SK-N-SH (cell line): ENCODE measurements at regions not wholly inside any gene's neighbourhood (a gene's known extent, or its start where the extent isn't known, plus 50 kb on each side); places are given as distances from the start of the nearest gene placed in this dataset.

Source experiments
- EP300 ChIP-seq, 2 experiments: IDR thresholded peaks; 2 replicates each; pipeline versions ENCODE4 v1.4.0 to v1.6.1; 2012; ENCODE audit warnings: borderline replicate concordance in 1 of 2, low read depth in 1 of 2, low read length in 1 of 2
- EZH2phosphoT487 ChIP-seq: fragments of 200-600 bp; sonication (generic); IDR thresholded peaks from 2 replicates; pipeline ENCODE4 v1.6.1; 2017; ENCODE audit warnings: low read depth, mixed run types, mild to moderate bottlenecking, antibody characterized with exemption, moderate library complexity, borderline replicate concordance
- FOXJ3 ChIP-seq: sonication (generic); formaldehyde crosslinking; IDR thresholded peaks from 2 replicates; pipeline ENCODE4 v1.5.1; 2020; ENCODE audit warnings: mild to moderate bottlenecking, missing genetic modification reagents
- GABPA ChIP-seq: IDR thresholded peaks from 2 replicates; pipeline ENCODE4 v1.4.0; 2012; ENCODE audit warnings: low read depth, mild to moderate bottlenecking
- MAX ChIP-seq: IDR thresholded peaks from 2 replicates; pipeline ENCODE4 v1.4.0; 2012; ENCODE audit warnings: low read depth
- MXI1 ChIP-seq: IDR thresholded peaks from 2 replicates; pipeline ENCODE4 v1.6.1; 2012; ENCODE audit warnings: mild to moderate bottlenecking, low read depth, low read length, improper control_type of control experiment
- PBX3 ChIP-seq: IDR thresholded peaks from 2 replicates; pipeline ENCODE4; 2012
- POLR2AphosphoS5 ChIP-seq: IDR thresholded peaks from 2 replicates; pipeline ENCODE4 v1.6.1; 2012; ENCODE audit warnings: low read depth, low read length
- REST ChIP-seq: IDR thresholded peaks from 2 replicates; pipeline ENCODE4 v1.6.1; 2012; ENCODE audit warnings: mild to moderate bottlenecking, low read depth, low read length, moderate library complexity
- RFX5 ChIP-seq: IDR thresholded peaks from 2 replicates; pipeline ENCODE4 v1.6.1; 2012; ENCODE audit warnings: mild to moderate bottlenecking, improper control_type of control experiment, low read length
- SIN3A ChIP-seq: IDR thresholded peaks from 2 replicates; pipeline ENCODE4 v1.6.1; 2012; ENCODE audit warnings: low read depth, mild to moderate bottlenecking, low read length, moderate library complexity, borderline replicate concordance
- TF ChIP-seq, protein P1 (sequence below): fragments of 200-600 bp; sonication (generic); IDR thresholded peaks from 2 replicates; pipeline ENCODE4 v1.6.1; 2017; ENCODE audit warnings: antibody characterized with exemption, mild to moderate bottlenecking, moderate library complexity

- TF ChIP-seq SIN3A (no peak), EP300 (IDR thresholded peaks at IDR 0.05; ENCODE audit: borderline replicate concordance in 1 of 2, low read depth in 1 of 2, low read length in 1 of 2) (no peak), RFX5 (no peak), GABPA (no peak), EZH2phosphoT487 (no peak), FOXJ3 (CRISPR knock-in tag) (no peak), REST (no peak), MAX (no peak), MXI1 (no peak), POLR2AphosphoS5 (no peak), PBX3 (no peak)
- TF ChIP-seq, protein P1, sequence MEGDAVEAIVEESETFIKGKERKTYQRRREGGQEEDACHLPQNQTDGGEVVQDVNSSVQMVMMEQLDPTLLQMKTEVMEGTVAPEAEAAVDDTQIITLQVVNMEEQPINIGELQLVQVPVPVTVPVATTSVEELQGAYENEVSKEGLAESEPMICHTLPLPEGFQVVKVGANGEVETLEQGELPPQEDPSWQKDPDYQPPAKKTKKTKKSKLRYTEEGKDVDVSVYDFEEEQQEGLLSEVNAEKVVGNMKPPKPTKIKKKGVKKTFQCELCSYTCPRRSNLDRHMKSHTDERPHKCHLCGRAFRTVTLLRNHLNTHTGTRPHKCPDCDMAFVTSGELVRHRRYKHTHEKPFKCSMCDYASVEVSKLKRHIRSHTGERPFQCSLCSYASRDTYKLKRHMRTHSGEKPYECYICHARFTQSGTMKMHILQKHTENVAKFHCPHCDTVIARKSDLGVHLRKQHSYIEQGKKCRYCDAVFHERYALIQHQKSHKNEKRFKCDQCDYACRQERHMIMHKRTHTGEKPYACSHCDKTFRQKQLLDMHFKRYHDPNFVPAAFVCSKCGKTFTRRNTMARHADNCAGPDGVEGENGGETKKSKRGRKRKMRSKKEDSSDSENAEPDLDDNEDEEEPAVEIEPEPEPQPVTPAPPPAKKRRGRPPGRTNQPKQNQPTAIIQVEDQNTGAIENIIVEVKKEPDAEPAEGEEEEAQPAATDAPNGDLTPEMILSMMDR = no peak
Measured at GRCh38 chr1:193856261-193856660, 669.8 kb upstream of the B3GALT2 start.
